ENCODE measurements at regions not wholly inside any gene's neighbourhood (a gene's known extent, or its start where the extent isn't known, plus 50 kb on each side); places are given as distances from the start of the nearest gene placed in this dataset.

- no peak for TF ChIP-seq EZH2phosphoT487 (IDR thresholded peaks at IDR 0.05; ENCODE audit: low read depth, severe bottlenecking, unreplicated experiment)
- TF ChIP-seq, protein P1, sequence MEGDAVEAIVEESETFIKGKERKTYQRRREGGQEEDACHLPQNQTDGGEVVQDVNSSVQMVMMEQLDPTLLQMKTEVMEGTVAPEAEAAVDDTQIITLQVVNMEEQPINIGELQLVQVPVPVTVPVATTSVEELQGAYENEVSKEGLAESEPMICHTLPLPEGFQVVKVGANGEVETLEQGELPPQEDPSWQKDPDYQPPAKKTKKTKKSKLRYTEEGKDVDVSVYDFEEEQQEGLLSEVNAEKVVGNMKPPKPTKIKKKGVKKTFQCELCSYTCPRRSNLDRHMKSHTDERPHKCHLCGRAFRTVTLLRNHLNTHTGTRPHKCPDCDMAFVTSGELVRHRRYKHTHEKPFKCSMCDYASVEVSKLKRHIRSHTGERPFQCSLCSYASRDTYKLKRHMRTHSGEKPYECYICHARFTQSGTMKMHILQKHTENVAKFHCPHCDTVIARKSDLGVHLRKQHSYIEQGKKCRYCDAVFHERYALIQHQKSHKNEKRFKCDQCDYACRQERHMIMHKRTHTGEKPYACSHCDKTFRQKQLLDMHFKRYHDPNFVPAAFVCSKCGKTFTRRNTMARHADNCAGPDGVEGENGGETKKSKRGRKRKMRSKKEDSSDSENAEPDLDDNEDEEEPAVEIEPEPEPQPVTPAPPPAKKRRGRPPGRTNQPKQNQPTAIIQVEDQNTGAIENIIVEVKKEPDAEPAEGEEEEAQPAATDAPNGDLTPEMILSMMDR (IDR thresholded peaks at IDR 0.05; ENCODE audit: poor library complexity): no peak
- no peak for TF ChIP-seq EZH2 (IDR thresholded peaks at IDR 0.05; ENCODE audit: borderline replicate concordance)
- no peak for DNase-seq (ENCODE audit: low spot score)
- no peak overlapping the region for H2AFZ ChIP-seq
These were observed 419.7 kb upstream of the PRICKLE1 start for GRCh38 chr12:43008953-43009845.

DNA sequence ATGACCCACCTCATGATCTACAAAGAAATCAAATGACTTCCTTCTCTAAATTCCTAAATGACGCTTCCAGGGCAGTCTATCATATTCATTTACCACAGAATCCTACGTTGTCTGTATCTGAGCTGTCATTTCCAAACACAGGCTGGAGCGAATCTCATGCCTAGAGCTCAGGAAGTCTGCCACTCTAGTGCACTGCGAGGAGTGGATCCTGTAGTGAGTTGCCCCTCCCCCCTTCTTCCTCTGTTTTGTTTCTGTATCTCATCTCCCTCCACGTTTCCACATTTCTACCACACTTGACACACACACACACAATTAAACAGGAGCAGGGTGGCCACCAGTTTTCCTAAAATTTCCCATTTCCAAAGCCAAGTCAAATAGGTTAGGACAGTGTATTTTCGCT lies 415.4 kb upstream of the PRICKLE1 start:
- Histone ChIP-seq H3K36me3 (replicated peaks; ENCODE audit: insufficient read depth, low read depth) (no peaks in the 10 kb centered on the region), H2AFZ (no peak overlapping the region), H3K4me1 (ENCODE audit: insufficient read depth) (peaks cover 7% of the 10 kb centered on the region), H3K9me2 (replicated peaks; ENCODE audit: insufficient read depth) (no peaks in the 10 kb centered on the region), H3K79me2 (no peaks in the 10 kb centered on the region), H3K4me2 (no peak overlapping the region), H3K27me3 (no peaks in the 10 kb centered on the region), H3K27ac (no peak overlapping the region), H3K9me3 (ENCODE audit: low read depth) (no peaks in the 10 kb centered on the region), H3K4me3 (no peak overlapping the region), H4K20me1 (ENCODE audit: insufficient read depth, poor library complexity, severe bottlenecking) (no peaks in the 10 kb centered on the region)
- WGBS (ENCODE audit: low lambda C conversion rate, missing lambda C conversion rate): 49% methylated on average over 6 of the region's 6 CpGs
- TF ChIP-seq, protein P1 (IDR thresholded peaks at IDR 0.05; ENCODE audit: poor library complexity): no peak
- TF ChIP-seq EZH2phosphoT487 (IDR thresholded peaks at IDR 0.05; ENCODE audit: low read depth, severe bottlenecking, unreplicated experiment) (no peak), EZH2 (IDR thresholded peaks at IDR 0.05; ENCODE audit: borderline replicate concordance) (no peak)
- DNase-seq (ENCODE audit: low spot score): no peak

More at GRCh38 chr12:43008953-43009845, 419.7 kb upstream of the PRICKLE1 start:
- Histone ChIP-seq H4K20me1 (ENCODE audit: insufficient read depth, poor library complexity, severe bottlenecking) (no peaks in the 10 kb centered on the region), H3K9me2 (replicated peaks; ENCODE audit: insufficient read depth) (no peaks in the 10 kb centered on the region), H3K79me2 (no peaks in the 10 kb centered on the region), H3K36me3 (replicated peaks; ENCODE audit: insufficient read depth, low read depth) (no peaks in the 10 kb centered on the region), H3K4me1 (ENCODE audit: insufficient read depth) (no peaks in the 10 kb centered on the region), H3K27ac (peak overlapping the region; percentile 15), H3K4me3 (no peak overlapping the region), H3K9me3 (ENCODE audit: low read depth) (no peaks in the 10 kb centered on the region), H3K27me3 (no peaks in the 10 kb centered on the region), H3K4me2 (no peak overlapping the region)
- WGBS (ENCODE audit: low lambda C conversion rate, missing lambda C conversion rate): 51% methylated on average over 2 of the region's 2 CpGs

GRCh38 chr12:43004141-43004540 lies 414.6 kb upstream of the PRICKLE1 start:
- 92% methylated on average over 2 of the region's 2 CpGs for WGBS (ENCODE audit: low lambda C conversion rate, missing lambda C conversion rate)
- Histone ChIP-seq H3K79me2 (no peaks in the 10 kb centered on the region), H2AFZ (no peak overlapping the region), H3K27ac (no peak overlapping the region), H3K4me3 (no peak overlapping the region), H3K9me3 (ENCODE audit: low read depth) (no peaks in the 10 kb centered on the region), H3K36me3 (replicated peaks; ENCODE audit: insufficient read depth, low read depth) (no peaks in the 10 kb centered on the region), H3K4me1 (ENCODE audit: insufficient read depth) (peaks cover 7% of the 10 kb centered on the region), H4K20me1 (ENCODE audit: insufficient read depth, poor library complexity, severe bottlenecking) (no peaks in the 10 kb centered on the region), H3K27me3 (no peaks in the 10 kb centered on the region), H3K4me2 (no peak overlapping the region), H3K9me2 (replicated peaks; ENCODE audit: insufficient read depth) (no peaks in the 10 kb centered on the region)
- no peak for DNase-seq (ENCODE audit: low spot score)
- TF ChIP-seq, protein P1 (IDR thresholded peaks at IDR 0.05; ENCODE audit: poor library complexity): no peak
- TF ChIP-seq EZH2 (IDR thresholded peaks at IDR 0.05; ENCODE audit: borderline replicate concordance): no peak
- no peak for TF ChIP-seq EZH2phosphoT487 (IDR thresholded peaks at IDR 0.05; ENCODE audit: low read depth, severe bottlenecking, unreplicated experiment)
